Mucosa of descending colon (tissue), 3 donors: ENCODE measurements at regions not wholly inside any gene's neighbourhood (a gene's known extent, or its start where the extent isn't known, plus 50 kb on each side); places are given as distances from the start of the nearest gene placed in this dataset.

Experiments used
- ATAC-seq: fragments of 200-7000 bp; cut with Tn5 transposase; one replicate; pipeline ENCODE4 v1.9.1; 2020; ENCODE audit warnings: mild to moderate bottlenecking, moderate library complexity
- DNase-seq, 3 donors: peaks; one replicate each; pipeline ENCODE4 v3.0.0-alpha.2; 2020
- H3K36me3 ChIP-seq: fragments of 200-600 bp; one replicate; pipeline ENCODE4 v1.8.0; 2021; ENCODE audit warnings: low read depth, mild to moderate bottlenecking
- H3K4me1 ChIP-seq: fragments of 200-600 bp; one replicate; pipeline ENCODE4 v1.8.0; 2021; ENCODE audit warnings: low read depth, mild to moderate bottlenecking
- H3K4me3 ChIP-seq: fragments of 200-600 bp; one replicate; pipeline ENCODE4 v1.8.0; 2021; ENCODE audit warnings: mild to moderate bottlenecking
- H3K9me3 ChIP-seq: fragments of 200-600 bp; one replicate; pipeline ENCODE4 v1.8.0; 2021; ENCODE audit warnings: mild to moderate bottlenecking
- CTCF ChIP-seq: fragments of 200-600 bp; IDR thresholded peaks from one replicate; pipeline ENCODE4 v1.8.0; 2022; ENCODE audit warnings: antibody characterized with exemption, mild to moderate bottlenecking
- intact Hi-C, 2 donors: fragments of 100-400 bp; cut with DNase I in 1 of 2; cut with micrococcal nuclease in 1 of 2; formaldehyde crosslinking; loops; one replicate each; pipeline versions ENCODE4 v1.11.0 to v1.11.1; 2022; cut with DNase I, micrococcal nuclease
- donor health status: DM: no; HTN: no; CAD: no; lungs with moderate emphysema.
- donor health status: DM: no; HTN: no; CAD: no.
- donor health status: DM: no; HTN: yes; CAD: no.

- Histone ChIP-seq H3K9me3 (no peaks in the 10 kb centered on the region), H3K36me3 (no peaks in the 10 kb centered on the region), H3K4me3 (no peak overlapping the region), H3K4me1 (no peaks in the 10 kb centered on the region)
- peak in 1 of 3 donors; percentile 52 for DNase-seq
- intact Hi-C loops, result no loop called here
- no peak for TF ChIP-seq CTCF
- ATAC-seq, result peak; percentile 87
Measured at GRCh38 chr3:171959532-171960089, 79.8 kb upstream of the FNDC3B start.

- no peaks in the 10 kb centered on the region for H3K9me3 ChIP-seq
- no peaks in the 10 kb centered on the region for H3K36me3 ChIP-seq
- H3K4me1 ChIP-seq, result no peaks in the 10 kb centered on the region
- H3K4me3 ChIP-seq, result no peak overlapping the region
- DNase-seq (peak in 1 of 3 donors; percentile 39), ATAC-seq (peak; percentile 78)
- no peak for TF ChIP-seq CTCF
- intact Hi-C loops, result no loop called here
Measured at GRCh38 chr3:171960159-171960558, 79.2 kb upstream of the FNDC3B start.

- no peak for DNase-seq
- no peaks in the 10 kb centered on the region for H3K4me1 ChIP-seq
- no peak for TF ChIP-seq CTCF
- ATAC-seq, result no peak
- no peak overlapping the region for H3K4me3 ChIP-seq
- no peaks in the 10 kb centered on the region for H3K36me3 ChIP-seq
- H3K9me3 ChIP-seq, result no peaks in the 10 kb centered on the region
- intact Hi-C loops, result no loop called here
Measured at GRCh38 chr3:171962137-171962720, 77.1 kb upstream of the FNDC3B start.

GRCh38 chr3:171963546-171963945 lies 75.8 kb upstream of the FNDC3B start:
- DNase-seq (no peak), ATAC-seq (no peak)
- no peak overlapping the region for H3K4me3 ChIP-seq
- no peaks in the 10 kb centered on the region for H3K9me3 ChIP-seq
- no peak for TF ChIP-seq CTCF
- intact Hi-C loops, result no loop called here
- H3K4me1 ChIP-seq, result no peaks in the 10 kb centered on the region
- no peaks in the 10 kb centered on the region for H3K36me3 ChIP-seq

- Histone ChIP-seq H3K4me3 (no peak overlapping the region), H3K36me3 (no peaks in the 10 kb centered on the region), H3K4me1 (no peaks in the 10 kb centered on the region), H3K9me3 (no peaks in the 10 kb centered on the region)
- ATAC-seq (no peak), DNase-seq (no peak)
- no peak for TF ChIP-seq CTCF
- intact Hi-C loops, result no loop called here
Measured at GRCh38 chr3:171965067-171965712, 74.2 kb upstream of the FNDC3B start.
